Sigmoid colon (tissue), 4 donors: ENCODE measurements at regions not wholly inside any gene's neighbourhood (a gene's known extent, or its start where the extent isn't known, plus 50 kb on each side); places are given as distances from the start of the nearest gene placed in this dataset.

Experiments
- EP300 ChIP-seq, 4 donors: sonication (generic); formaldehyde crosslinking; IDR thresholded peaks; one replicate each; pipeline ENCODE4 v1.6.1; 2017; ENCODE audit warnings: antibody characterized with exemption in 4 of 4
- POLR2A ChIP-seq, 2 donors: fragments of 450-650 bp; IDR thresholded peaks; one replicate each; pipeline ENCODE4 v1.6.1; 2016; ENCODE audit warnings: antibody characterized with exemption in 2 of 2, mild to moderate bottlenecking in 2 of 2, moderate library complexity in 2 of 2
- TF ChIP-seq, protein P1 (sequence below), 4 experiments: fragments of 450-650 bp in 3 of 4; fragments of 200-600 bp in 1 of 4; IDR thresholded peaks; one replicate each; pipeline ENCODE4 v1.5.1; 2016 to 2019; ENCODE audit warnings: antibody characterized with exemption in 4 of 4, mild to moderate bottlenecking in 3 of 4, moderate library complexity in 2 of 4

GRCh38 chr7:1292972-1293830 lies 60.5 kb downstream of the UNCX start:
- TF ChIP-seq POLR2A (IDR thresholded peaks at IDR 0.05) (no peak), EP300 (IDR thresholded peaks at IDR 0.05) (no peak)
- TF ChIP-seq, protein P1, sequence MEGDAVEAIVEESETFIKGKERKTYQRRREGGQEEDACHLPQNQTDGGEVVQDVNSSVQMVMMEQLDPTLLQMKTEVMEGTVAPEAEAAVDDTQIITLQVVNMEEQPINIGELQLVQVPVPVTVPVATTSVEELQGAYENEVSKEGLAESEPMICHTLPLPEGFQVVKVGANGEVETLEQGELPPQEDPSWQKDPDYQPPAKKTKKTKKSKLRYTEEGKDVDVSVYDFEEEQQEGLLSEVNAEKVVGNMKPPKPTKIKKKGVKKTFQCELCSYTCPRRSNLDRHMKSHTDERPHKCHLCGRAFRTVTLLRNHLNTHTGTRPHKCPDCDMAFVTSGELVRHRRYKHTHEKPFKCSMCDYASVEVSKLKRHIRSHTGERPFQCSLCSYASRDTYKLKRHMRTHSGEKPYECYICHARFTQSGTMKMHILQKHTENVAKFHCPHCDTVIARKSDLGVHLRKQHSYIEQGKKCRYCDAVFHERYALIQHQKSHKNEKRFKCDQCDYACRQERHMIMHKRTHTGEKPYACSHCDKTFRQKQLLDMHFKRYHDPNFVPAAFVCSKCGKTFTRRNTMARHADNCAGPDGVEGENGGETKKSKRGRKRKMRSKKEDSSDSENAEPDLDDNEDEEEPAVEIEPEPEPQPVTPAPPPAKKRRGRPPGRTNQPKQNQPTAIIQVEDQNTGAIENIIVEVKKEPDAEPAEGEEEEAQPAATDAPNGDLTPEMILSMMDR (IDR thresholded peaks at IDR 0.05): no peak
